H1 (cell line): ENCODE measurements at regions not wholly inside any gene's neighbourhood (a gene's known extent, or its start where the extent isn't known, plus 50 kb on each side); places are given as distances from the start of the nearest gene placed in this dataset.

Experiments
- CTCF ChIA-PET: fragments of 300-600 bp; sonication (Branson Sonifier 250); formaldehyde crosslinking; loops from one replicate; lab custom pipeline; 2021; ENCODE audit not compliant: partially characterized antibody; lab: Charles Lee
- POLR2A ChIA-PET: fragments of 300-600 bp; sonication (Branson Sonifier 250); formaldehyde crosslinking; loops from one replicate; lab custom pipeline; 2021; ENCODE audit warnings: inconsistent platforms; ENCODE audit not compliant: partially characterized antibody; lab: Charles Lee
- DNase-seq, 2 experiments: peaks; one replicate each; pipeline versions ENCODE4 v3.0.0 to v3.0.0-alpha.2; 2010 to 2022; ENCODE audit warnings: low spot score in 2 of 2, low read depth in 1 of 2, mixed read lengths in 1 of 2
- FAIRE-seq: peaks from 2 replicates; lab custom pipeline; 2011; peaks lifted over from hg19 to GRCh38; lab: Jason Lieb, UNC
- H2AFZ ChIP-seq: 2 replicates; pipeline ENCODE4 v1.8.1; 2012; ENCODE audit warnings: low read length, inconsistent platforms
- H2AK5ac ChIP-seq: 2 replicates; pipeline ENCODE4 v1.6.1; 2013; ENCODE audit warnings: low read depth, low read length
- H2BK120ac ChIP-seq: replicated peaks from 2 replicates; pipeline ENCODE3; 2013; ENCODE audit warnings: low read depth, low read length, inconsistent platforms
- H2BK12ac ChIP-seq: 2 replicates; pipeline ENCODE4 v1.6.1; 2013; ENCODE audit warnings: low read depth, low read length
- H2BK15ac ChIP-seq: 2 replicates; pipeline ENCODE4 v1.6.1; 2013; ENCODE audit warnings: low read length
- H2BK20ac ChIP-seq: 2 replicates; pipeline ENCODE4 v1.6.1; 2013; ENCODE audit warnings: low read length
- H2BK5ac ChIP-seq: 2 replicates; pipeline ENCODE4 v1.6.1; 2013; ENCODE audit warnings: low read depth, low read length
- H3K14ac ChIP-seq: 2 replicates; pipeline ENCODE4 v1.6.1; 2013; ENCODE audit warnings: inconsistent platforms; ENCODE audit not compliant: insufficient read length
- H3K18ac ChIP-seq: 2 replicates; pipeline ENCODE4 v1.6.1; 2013; ENCODE audit warnings: low read length; ENCODE audit errors: extremely low read depth
- H3K23ac ChIP-seq: 2 replicates; pipeline ENCODE4 v1.6.1; 2013; ENCODE audit warnings: inconsistent platforms; ENCODE audit not compliant: insufficient read length
- H3K23me2 ChIP-seq: 2 replicates; pipeline ENCODE4 v1.6.1; 2013; ENCODE audit warnings: low read depth, low read length
- H3K27ac ChIP-seq: 2 replicates; pipeline ENCODE4 v1.6.1; 2011; ENCODE audit warnings: low read depth, low read length, inconsistent platforms
- H3K27me3 ChIP-seq, 4 experiments: replicated peaks in 1 of 4; 1 replicate in 1 of 4; 2 replicates in 3 of 4; pipeline versions ENCODE4 v1.6.1 to v1.8.1; 2011 to 2013; ENCODE audit warnings: low read length in 3 of 4, mild to moderate bottlenecking in 3 of 4, inconsistent platforms in 2 of 4, mixed read lengths in 2 of 4, moderate library complexity in 1 of 4; ENCODE audit not compliant: control insufficient read depth in 3 of 4, insufficient read depth in 3 of 4; ENCODE audit errors: extremely low read depth in 1 of 4
- H3K36me3 ChIP-seq, 4 experiments: 2 replicates each; pipeline versions ENCODE4 v1.6.1 to v1.8.1; 2011 to 2013; ENCODE audit warnings: mild to moderate bottlenecking in 4 of 4, low read length in 3 of 4, moderate library complexity in 2 of 4, control low read depth in 1 of 4, inconsistent platforms in 1 of 4; ENCODE audit not compliant: insufficient read depth in 4 of 4, control insufficient read depth in 2 of 4
- H3K4ac ChIP-seq: replicated peaks from 2 replicates; pipeline ENCODE3; 2013; ENCODE audit warnings: low read length, low read depth, mixed read lengths, inconsistent platforms; ENCODE audit not compliant: insufficient read length
- H3K4me1 ChIP-seq, 4 experiments: replicated peaks in 1 of 4; 1 replicate in 1 of 4; 2 replicates in 3 of 4; pipeline versions ENCODE4 v1.6.1 to v1.8.1; 2011 to 2013; ENCODE audit warnings: low read length in 3 of 4, inconsistent platforms in 2 of 4, mixed read lengths in 1 of 4; ENCODE audit not compliant: insufficient read depth in 4 of 4, control insufficient read depth in 3 of 4
- H3K4me2 ChIP-seq, 2 experiments: 2 replicates each; pipeline versions ENCODE4 v1.6.1 to v1.8.1; 2011 to 2013; ENCODE audit warnings: low read depth in 2 of 2, low read length in 2 of 2, control low read depth in 1 of 2, inconsistent platforms in 1 of 2, mild to moderate bottlenecking in 1 of 2; ENCODE audit not compliant: insufficient read depth in 1 of 2
- H3K4me3 ChIP-seq, 4 experiments: fragments of 200-600, 300-600 bp in 1 of 4; sonication (generic), shearing (Covaris generic), sonication (Bioruptor Twin) in 1 of 4; 2 replicates each; pipeline versions ENCODE4 v1.5.1 to v1.8.1; 2011 to 2016; ENCODE audit warnings: low read length in 4 of 4, low read depth in 3 of 4, control low read depth in 2 of 4, inconsistent platforms in 2 of 4, mild to moderate bottlenecking in 2 of 4, mixed read lengths in 1 of 4, moderate library complexity in 1 of 4; ENCODE audit not compliant: insufficient read depth in 2 of 4; ENCODE audit errors: extremely low read depth in 1 of 4
- H3K56ac ChIP-seq: replicated peaks from 2 replicates; pipeline ENCODE3; 2013; ENCODE audit warnings: low read depth, mild to moderate bottlenecking, mixed read lengths, low read length, inconsistent platforms; ENCODE audit not compliant: insufficient read length
- H3K79me1 ChIP-seq: 2 replicates; pipeline ENCODE4 v1.6.1; 2013; ENCODE audit warnings: low read depth, low read length, control low read depth
- H3K79me2 ChIP-seq, 2 experiments: 2 replicates each; pipeline versions ENCODE4 v1.6.1 to v1.8.1; 2012 to 2013; ENCODE audit warnings: low read length in 2 of 2, mild to moderate bottlenecking in 2 of 2, inconsistent platforms in 1 of 2; ENCODE audit not compliant: insufficient read depth in 2 of 2, control insufficient read depth in 1 of 2
- H3K9ac ChIP-seq, 4 experiments: replicated peaks in 1 of 4; 1 replicate in 1 of 4; 2 replicates in 3 of 4; pipeline versions ENCODE4 v1.6.1 to v1.8.1; 2011 to 2013; ENCODE audit warnings: low read depth in 3 of 4, low read length in 3 of 4, control low read depth in 2 of 4, mild to moderate bottlenecking in 2 of 4, moderate library complexity in 2 of 4, inconsistent platforms in 1 of 4; ENCODE audit errors: extremely low read depth in 1 of 4
- H3K9me3 ChIP-seq, 2 experiments: 2 replicates each; pipeline versions ENCODE4 v1.6.1 to v1.8.1; 2012 to 2013; ENCODE audit warnings: mild to moderate bottlenecking in 2 of 2, moderate library complexity in 2 of 2, control low read depth in 1 of 2, inconsistent platforms in 1 of 2, low read depth in 1 of 2, low read length in 1 of 2, mixed read lengths in 1 of 2; ENCODE audit not compliant: insufficient read depth in 2 of 2
- H4K20me1 ChIP-seq, 2 experiments: replicated peaks in 1 of 2; 2 replicates each; pipeline versions ENCODE3 to v1.8.1; 2011 to 2013; ENCODE audit warnings: inconsistent platforms in 2 of 2, low read length in 2 of 2, mild to moderate bottlenecking in 1 of 2; ENCODE audit not compliant: insufficient read depth in 2 of 2, control insufficient read depth in 1 of 2
- H4K5ac ChIP-seq: 2 replicates; pipeline ENCODE4 v1.6.1; 2013; ENCODE audit warnings: low read length, low read depth, mixed read lengths, inconsistent platforms; ENCODE audit not compliant: insufficient read length
- H4K8ac ChIP-seq: 2 replicates; pipeline ENCODE4 v1.8.0; 2013; ENCODE audit warnings: mild to moderate bottlenecking, moderate library complexity, low read length, inconsistent platforms; ENCODE audit not compliant: insufficient read depth; ENCODE audit errors: extremely low read depth
- H4K91ac ChIP-seq: replicated peaks from 2 replicates; pipeline ENCODE3; 2013; ENCODE audit warnings: low read length, mixed read lengths, inconsistent platforms; ENCODE audit not compliant: insufficient read length
- ASH2L ChIP-seq: fragments of 200-600, 300-600 bp; sonication (generic); IDR thresholded peaks from one replicate; pipeline ENCODE4 v1.7.1; 2017; ENCODE audit warnings: low read length
- CHD2 ChIP-seq: IDR thresholded peaks from 2 replicates; pipeline ENCODE4 v1.6.1; 2012; ENCODE audit warnings: low read length, improper control_type of control experiment
- JUN ChIP-seq: IDR thresholded peaks from 2 replicates; pipeline ENCODE4 v1.6.1; 2011; ENCODE audit warnings: low read depth, mild to moderate bottlenecking, improper control_type of control experiment, low read length
- KDM1A ChIP-seq: fragments of 200-600, 300-600 bp; sonication (generic); IDR thresholded peaks from 2 replicates; pipeline ENCODE4 v1.7.1; 2016; ENCODE audit warnings: mild to moderate bottlenecking, low read length, borderline replicate concordance
- SP2 ChIP-seq: IDR thresholded peaks from 2 replicates; pipeline ENCODE4 v1.6.1; 2012; ENCODE audit warnings: mild to moderate bottlenecking, low read length, inconsistent platforms
- WGBS, 2 experiments: shearing (Covaris generic) in 1 of 2; methylation state at CpG; one replicate each; pipeline versions ENCODE4 v1.1.6 to v1.1.7; 2013 to 2015; ENCODE audit warnings: low lambda C conversion rate in 2 of 2, mixed read lengths in 2 of 2, inconsistent platforms in 1 of 2, low coverage in 1 of 2, missing lambda C conversion rate in 1 of 2; ENCODE audit not compliant: insufficient replicate concordance in 2 of 2, insufficient coverage in 1 of 2, insufficient read length in 1 of 2; ENCODE audit errors: extremely low coverage in 1 of 2, missing lambda C conversion rate in 1 of 2; 5-methylcytosine and 5-hydroxymethylcytosine counted together

GRCh38 chr6:117191009-117191408 lies 74.3 kb upstream of the VGLL2 start:
- Histone ChIP-seq H3K36me3 (no peaks in the 10 kb centered on the region), H2BK120ac (no peak overlapping the region), H3K79me1 (no peaks in the 10 kb centered on the region), H3K23me2 (no peaks in the 10 kb centered on the region), H2AFZ (no peak overlapping the region), H4K20me1 (no peaks in the 10 kb centered on the region), H4K91ac (no peak overlapping the region), H4K8ac (no peak overlapping the region), H3K14ac (no peak overlapping the region), H3K4ac (no peak overlapping the region), H2BK15ac (no peak overlapping the region), H3K27ac (no peak overlapping the region), H3K27me3 (no peaks in the 10 kb centered on the region), H3K9ac (no peak overlapping the region), H3K4me1 (no peaks in the 10 kb centered on the region; a peak in 1 of 7 replicates), H3K4me3 (no peak overlapping the region), H4K5ac (no peak overlapping the region), H2BK12ac (no peak overlapping the region), H3K18ac (no peak overlapping the region), H3K9me3 (no peaks in the 10 kb centered on the region), H2AK5ac (no peak overlapping the region), H3K23ac (no peak overlapping the region), H2BK20ac (no peak overlapping the region), H3K56ac (no peak overlapping the region), H3K4me2 (no peak overlapping the region), H3K79me2 (no peaks in the 10 kb centered on the region), H2BK5ac (no peak overlapping the region)
- DNase-seq (no peak), FAIRE-seq (no peak)
- POLR2A ChIA-PET, result no interaction called here
- CTCF ChIA-PET, result interaction anchor here (1.0 to 1.6 kb wide), 4 partner anchors 32 to 219 kb away, joined by 3 to 8 read pairs (median 4); no protein-coding TSS in a partner anchor
- 93% methylated on average over 5 of the region's 5 CpGs; no CpG with 5 or more reads in 1 of the 2 experiments for WGBS, 2 experiments
- TF ChIP-seq JUN (no peak), CHD2 (no peak), KDM1A (no peak), SP2 (no peak), ASH2L (no peak)
